ENCODE measurements at regions not wholly inside any gene's neighbourhood (a gene's known extent, or its start where the extent isn't known, plus 50 kb on each side); places are given as distances from the start of the nearest gene placed in this dataset.

- no peaks in the 10 kb centered on the region for H3K9me3 ChIP-seq
- no peaks in the 10 kb centered on the region for H3K27me3 ChIP-seq
- no peak for DNase-seq (ENCODE audit: low spot score in 2 of 2)
- H3K4me3 ChIP-seq, result no peak overlapping the region
- H3K4me1 ChIP-seq, result peaks cover 0 to 14% (median 0%) of the 10 kb centered on the region in 4 donors
- H3K27ac ChIP-seq, result no peak overlapping the region
- TF ChIP-seq EP300 (IDR thresholded peaks at IDR 0.05) (no peak), POLR2A (IDR thresholded peaks at IDR 0.05) (no peak)
- TF ChIP-seq, protein P1, sequence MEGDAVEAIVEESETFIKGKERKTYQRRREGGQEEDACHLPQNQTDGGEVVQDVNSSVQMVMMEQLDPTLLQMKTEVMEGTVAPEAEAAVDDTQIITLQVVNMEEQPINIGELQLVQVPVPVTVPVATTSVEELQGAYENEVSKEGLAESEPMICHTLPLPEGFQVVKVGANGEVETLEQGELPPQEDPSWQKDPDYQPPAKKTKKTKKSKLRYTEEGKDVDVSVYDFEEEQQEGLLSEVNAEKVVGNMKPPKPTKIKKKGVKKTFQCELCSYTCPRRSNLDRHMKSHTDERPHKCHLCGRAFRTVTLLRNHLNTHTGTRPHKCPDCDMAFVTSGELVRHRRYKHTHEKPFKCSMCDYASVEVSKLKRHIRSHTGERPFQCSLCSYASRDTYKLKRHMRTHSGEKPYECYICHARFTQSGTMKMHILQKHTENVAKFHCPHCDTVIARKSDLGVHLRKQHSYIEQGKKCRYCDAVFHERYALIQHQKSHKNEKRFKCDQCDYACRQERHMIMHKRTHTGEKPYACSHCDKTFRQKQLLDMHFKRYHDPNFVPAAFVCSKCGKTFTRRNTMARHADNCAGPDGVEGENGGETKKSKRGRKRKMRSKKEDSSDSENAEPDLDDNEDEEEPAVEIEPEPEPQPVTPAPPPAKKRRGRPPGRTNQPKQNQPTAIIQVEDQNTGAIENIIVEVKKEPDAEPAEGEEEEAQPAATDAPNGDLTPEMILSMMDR (IDR thresholded peaks at IDR 0.05), result no peak
- 92 to 95% methylated on average over 14 of the region's 14 CpGs for WGBS, 2 donors
- H3K36me3 ChIP-seq, result no peaks in the 10 kb centered on the region
Measured at GRCh38 chr2:10191554-10191953, 69.0 kb downstream of the RRM2 start.

GRCh38 chr2:10192392-10193015 lies 70.0 kb downstream of the RRM2 start:
- H3K4me3 ChIP-seq, result no peak overlapping the region
- no peak overlapping the region for H3K27ac ChIP-seq
- no peaks in the 10 kb centered on the region for H3K27me3 ChIP-seq
- H3K9me3 ChIP-seq, result no peaks in the 10 kb centered on the region
- peaks cover 0 to 15% (median 0%) of the 10 kb centered on the region in 4 donors for H3K4me1 ChIP-seq
- H3K36me3 ChIP-seq, result no peaks in the 10 kb centered on the region
- no peak for DNase-seq (ENCODE audit: low spot score in 2 of 2)
- 79 to 80% methylated on average over 7 to 8 of the region's 10 CpGs for WGBS, 2 donors
- TF ChIP-seq EP300 (IDR thresholded peaks at IDR 0.05), result no peak
- TF ChIP-seq POLR2A (IDR thresholded peaks at IDR 0.05), result no peak
- TF ChIP-seq, protein P1 (IDR thresholded peaks at IDR 0.05), result no peak

DNA sequence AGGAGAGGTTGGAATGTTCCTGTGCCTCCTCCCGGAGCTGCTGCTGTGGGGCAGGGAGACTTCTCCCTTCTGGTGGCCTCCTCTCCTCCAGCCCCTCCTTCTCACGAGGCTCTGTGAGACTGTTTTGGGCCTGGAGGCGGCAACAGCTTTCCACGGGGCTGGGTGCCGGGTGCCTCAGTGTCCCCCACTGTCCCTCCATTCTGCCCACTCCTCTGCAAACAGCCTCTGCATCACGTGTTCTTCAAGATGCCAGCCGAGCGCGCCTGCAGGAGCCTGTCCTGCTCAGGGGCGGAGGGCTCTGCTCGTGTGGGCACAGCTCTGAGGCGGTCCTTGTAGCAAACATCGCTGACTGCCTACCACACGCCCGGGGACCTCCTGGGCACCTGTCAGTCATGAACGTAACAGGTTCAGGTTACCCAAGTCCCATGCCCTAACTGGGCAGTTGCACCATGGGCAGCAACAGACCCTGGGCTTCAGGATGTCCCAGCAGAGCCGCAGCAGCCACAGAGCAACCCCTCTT lies 70.8 kb downstream of the RRM2 start:
- no peak overlapping the region for H3K27ac ChIP-seq
- TF ChIP-seq, protein P1 (IDR thresholded peaks at IDR 0.05), result no peak
- no peak for TF ChIP-seq POLR2A (IDR thresholded peaks at IDR 0.05)
- no peak for TF ChIP-seq EP300 (IDR thresholded peaks at IDR 0.05)
- H3K36me3 ChIP-seq, result no peaks in the 10 kb centered on the region
- no peaks in the 10 kb centered on the region for H3K27me3 ChIP-seq
- 77 to 82% methylated on average over 10 to 17 of the region's 17 CpGs for WGBS, 2 donors
- peaks cover 0 to 15% (median 0%) of the 10 kb centered on the region in 4 donors for H3K4me1 ChIP-seq
- no peak for DNase-seq (ENCODE audit: low spot score in 2 of 2)
- H3K4me3 ChIP-seq, result no peak overlapping the region
- peaks cover 0 to 6% (median 0%) of the 10 kb centered on the region in 4 donors for H3K9me3 ChIP-seq

- peak overlapping the region in 1 of 4 donors; percentile 62 for H3K27ac ChIP-seq
- 68 to 69% methylated on average over 24 to 27 of the region's 27 CpGs for WGBS, 2 donors
- H3K9me3 ChIP-seq, result peaks cover 0 to 8% (median 0%) of the 10 kb centered on the region in 4 donors
- no peak overlapping the region for H3K4me3 ChIP-seq
- H3K36me3 ChIP-seq, result no peaks in the 10 kb centered on the region
- TF ChIP-seq, protein P1 (IDR thresholded peaks at IDR 0.05), result no peak
- TF ChIP-seq EP300 (IDR thresholded peaks at IDR 0.05) (no peak), POLR2A (IDR thresholded peaks at IDR 0.05) (no peak)
- H3K27me3 ChIP-seq, result no peaks in the 10 kb centered on the region
- peaks cover 0 to 15% (median 0%) of the 10 kb centered on the region in 4 donors for H3K4me1 ChIP-seq
- no peak for DNase-seq (ENCODE audit: low spot score in 2 of 2)
Measured at GRCh38 chr2:10193851-10194820, 71.6 kb downstream of the RRM2 start.
